ENCODE measurements at regions not wholly inside any gene's neighbourhood (a gene's known extent, or its start where the extent isn't known, plus 50 kb on each side); places are given as distances from the start of the nearest gene placed in this dataset.

DNA sequence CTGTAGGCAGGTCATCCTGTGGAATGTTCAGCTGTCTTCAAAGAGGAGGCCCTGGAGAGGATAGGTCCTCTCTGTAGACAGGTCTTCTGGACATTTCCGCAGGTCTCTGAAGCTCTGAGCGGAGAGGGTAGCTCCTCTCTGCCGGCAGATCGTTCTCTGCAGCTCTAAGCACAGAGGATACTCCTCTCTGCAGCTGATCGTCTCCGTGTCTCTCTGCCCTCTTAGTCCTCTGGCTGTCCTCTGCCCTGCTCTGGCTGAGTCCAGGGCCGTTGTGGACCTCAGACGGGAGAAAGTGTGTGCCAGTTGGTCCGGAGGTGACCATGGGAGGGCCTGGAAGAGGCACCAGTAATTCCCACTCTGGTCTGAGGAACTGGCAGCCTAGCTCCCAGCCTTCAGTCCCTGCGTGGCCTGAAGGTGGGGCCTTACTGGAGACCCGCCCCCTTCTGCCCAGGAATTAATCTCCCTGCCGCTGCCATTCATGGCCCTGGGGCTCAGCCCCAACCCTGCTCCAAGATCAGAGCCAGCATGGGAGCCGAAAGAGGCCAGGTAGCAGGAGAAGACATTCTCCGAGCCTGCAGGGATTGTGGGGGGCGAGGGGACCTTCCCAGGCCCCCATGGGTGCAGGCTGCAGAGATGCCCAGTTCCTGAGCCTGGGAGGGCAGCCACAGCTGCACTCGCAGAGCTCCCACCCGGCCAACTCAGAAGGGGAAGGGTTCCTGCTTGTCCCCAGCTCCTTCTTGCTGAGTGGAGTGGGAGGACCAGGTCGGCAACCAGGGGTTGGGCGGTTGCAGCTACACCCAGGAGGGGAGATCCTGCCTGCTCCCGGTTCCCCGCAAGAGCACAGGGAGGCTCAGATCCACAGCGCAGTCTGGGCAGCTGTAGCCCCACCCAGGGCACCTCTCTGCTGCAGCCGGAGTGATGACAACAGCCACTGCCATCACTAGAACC is 488.7 kb downstream of the RSL24D1 start:
- DNase-seq = no peak

DNA sequence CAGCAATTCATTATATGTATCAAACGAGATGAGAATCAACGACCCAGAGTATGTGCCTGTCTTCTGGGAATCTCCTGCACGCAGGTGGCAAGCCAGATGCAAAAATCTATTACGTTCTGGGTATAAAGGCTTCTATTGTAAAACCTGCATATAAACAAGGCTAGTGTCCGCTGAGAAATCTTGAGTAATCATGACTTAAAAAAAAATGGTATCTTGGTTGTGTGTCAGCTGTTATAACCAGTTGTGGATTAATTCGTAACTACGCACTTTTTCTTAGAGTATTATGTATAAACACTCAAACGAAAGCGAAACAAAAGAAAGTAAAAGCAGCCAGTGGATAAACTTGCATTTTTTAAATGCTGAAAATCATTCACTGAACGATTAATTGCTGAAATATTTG is 509.1 kb downstream of the RSL24D1 start:
- DNase-seq = no peak
